NCI-H1105 treated with DMSO at 0.1 percent for 48 hours (cell line): ENCODE measurements at regions not wholly inside any gene's neighbourhood (a gene's known extent, or its start where the extent isn't known, plus 50 kb on each side); places are given as distances from the start of the nearest gene placed in this dataset.
"Not testable (repeated sequence)": the region's sequence is repeated elsewhere in the genome, so short reads cannot be mapped to it uniquely, and the experiment has no call there.

Experiments
- DNase-seq: peaks from one replicate; lab custom pipeline; 2025; lab: John Stamatoyannopoulos, UW

DNA sequence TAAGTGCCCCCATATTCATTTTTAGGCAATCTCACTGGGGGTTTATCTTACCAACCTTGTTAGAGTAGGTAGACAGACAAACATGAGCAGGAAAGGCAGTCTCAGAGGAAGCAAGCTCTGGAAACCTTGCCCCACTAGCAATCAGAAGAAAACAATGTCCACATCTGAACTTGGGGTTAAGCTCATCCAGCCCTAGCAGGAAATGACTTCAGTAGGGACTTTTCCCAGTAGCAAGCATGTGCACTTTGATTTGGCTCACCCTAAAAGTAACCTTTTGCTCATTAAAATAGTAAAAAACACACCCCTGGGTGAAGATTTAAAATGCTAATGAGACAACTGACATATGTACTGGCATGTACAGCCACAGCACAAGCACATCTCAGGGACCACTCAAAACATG lies 175.5 kb downstream of the AKAIN1 start:
- no peak for DNase-seq

DNA sequence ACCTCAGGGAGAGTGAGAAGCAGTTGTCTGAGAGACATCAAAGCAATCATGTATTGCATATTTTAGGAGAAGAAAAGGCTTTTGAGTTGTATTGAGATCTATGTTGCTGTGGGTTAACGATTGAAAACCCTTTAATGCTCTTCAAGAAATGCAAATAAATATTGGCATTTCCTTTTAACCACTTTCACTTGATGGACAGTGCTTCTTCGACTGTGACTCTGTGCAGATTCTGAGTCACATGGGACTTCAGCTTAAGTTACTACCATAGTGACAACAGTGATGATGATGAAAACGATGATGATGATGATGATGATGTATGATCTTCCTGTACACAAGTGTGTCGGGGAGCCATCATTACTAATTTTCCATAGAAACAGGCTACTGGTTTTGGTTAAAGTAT lies 181.8 kb downstream of the AKAIN1 start:
- no peak for DNase-seq

DNA sequence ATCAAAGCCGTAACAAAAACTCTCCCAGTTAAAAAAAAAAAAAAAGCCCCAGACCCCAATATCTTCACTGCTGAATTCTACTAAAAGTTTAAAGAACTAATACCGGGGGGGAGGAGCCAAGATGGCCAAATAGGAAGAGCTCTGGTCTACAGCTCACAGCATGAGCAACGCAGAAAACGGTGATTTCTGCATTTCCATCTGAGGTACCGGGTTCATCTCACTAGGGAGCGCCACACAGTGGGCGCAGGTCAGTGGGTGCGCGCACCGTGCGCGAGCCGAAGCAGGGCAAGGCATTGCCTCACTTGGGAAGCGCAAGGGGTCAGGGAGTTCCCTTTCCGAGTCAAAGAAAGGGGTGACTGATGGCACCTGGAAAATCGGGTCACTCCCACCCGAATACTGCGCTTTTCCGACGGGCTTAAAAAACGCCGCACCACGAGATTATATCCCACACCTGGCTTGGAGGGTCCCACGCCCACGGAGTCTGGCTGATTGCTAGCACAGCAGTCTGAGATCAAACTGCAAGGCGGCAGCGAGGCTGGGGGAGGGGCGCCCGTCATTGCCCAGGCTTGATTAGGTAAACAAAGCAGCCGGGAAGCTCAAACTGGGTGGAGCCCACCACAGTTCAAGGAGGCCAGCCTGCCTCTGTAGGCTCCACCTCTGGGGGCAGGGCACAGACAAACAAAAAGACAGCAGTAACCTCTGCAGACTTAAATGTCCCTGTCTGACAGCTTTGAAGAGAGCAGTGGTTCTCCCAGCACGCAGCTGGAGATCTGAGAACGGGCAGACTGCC lies 192.8 kb downstream of the AKAIN1 start:
- DNase-seq: not testable (repeated sequence)

DNA sequence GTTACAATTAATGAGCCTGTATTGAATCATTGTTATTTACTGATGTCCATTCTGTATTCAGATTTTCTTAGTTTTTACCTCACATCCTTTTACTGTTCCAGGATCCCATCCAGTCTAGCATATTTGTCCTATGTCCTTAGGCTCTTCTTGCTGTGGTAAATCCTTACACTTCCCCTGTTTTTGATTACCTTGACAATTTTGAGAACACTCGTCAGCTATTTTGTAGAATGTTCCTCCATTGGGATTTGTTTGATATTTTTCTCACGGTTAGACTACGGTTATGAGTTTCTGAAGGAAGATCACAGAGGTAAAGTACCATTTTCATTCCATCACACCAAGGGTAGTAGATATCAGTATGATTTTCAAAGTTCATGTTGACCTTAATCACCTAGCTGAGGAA lies 202.3 kb downstream of the AKAIN1 start:
- DNase-seq: no peak

DNA sequence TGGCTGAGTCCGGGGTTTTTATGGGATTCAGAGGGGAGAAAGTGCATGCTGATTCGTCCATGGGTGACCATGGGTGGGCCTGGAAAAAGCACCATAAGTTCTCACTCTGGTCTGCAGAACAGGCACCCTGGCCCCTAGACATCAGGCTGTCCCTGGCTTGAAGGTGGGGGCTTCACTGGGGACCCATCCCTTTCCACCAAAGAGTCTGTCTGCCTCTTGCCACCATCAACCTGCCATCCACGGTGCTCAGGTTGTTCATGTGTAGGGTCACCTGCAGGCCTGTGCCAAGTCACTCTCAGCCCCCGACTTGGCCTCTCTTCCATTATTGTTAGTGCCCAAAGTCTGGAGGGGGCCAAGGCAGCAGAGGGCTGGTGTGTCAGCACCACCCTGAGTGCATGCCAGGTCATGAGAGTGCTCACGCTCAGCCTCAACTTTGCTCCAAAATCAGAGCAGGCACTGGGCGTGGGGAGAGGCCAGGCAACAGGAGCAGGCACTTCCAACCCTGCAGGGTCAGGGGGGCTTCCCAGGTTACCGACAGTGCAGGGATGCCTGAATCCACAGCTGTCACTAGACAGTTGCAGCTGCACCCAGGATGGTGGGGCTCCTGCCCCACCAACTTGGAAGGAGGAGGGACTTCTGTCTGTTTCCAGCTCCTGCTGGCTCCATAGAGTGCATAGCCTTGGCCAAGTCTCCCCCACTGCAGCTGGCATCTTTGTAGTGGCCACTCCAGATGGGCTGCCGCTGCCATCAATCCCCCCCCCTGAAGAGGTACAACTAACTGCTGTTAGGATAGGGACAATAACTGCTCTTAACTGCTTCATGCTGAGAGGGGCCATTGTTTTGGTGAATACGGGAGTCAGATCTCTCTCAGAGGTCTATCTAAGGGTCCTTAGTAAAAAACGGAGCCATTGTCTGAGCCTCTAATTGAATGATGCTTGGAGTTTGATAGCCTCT lies 209.3 kb downstream of the AKAIN1 start:
- peak; percentile 46 for DNase-seq

DNA sequence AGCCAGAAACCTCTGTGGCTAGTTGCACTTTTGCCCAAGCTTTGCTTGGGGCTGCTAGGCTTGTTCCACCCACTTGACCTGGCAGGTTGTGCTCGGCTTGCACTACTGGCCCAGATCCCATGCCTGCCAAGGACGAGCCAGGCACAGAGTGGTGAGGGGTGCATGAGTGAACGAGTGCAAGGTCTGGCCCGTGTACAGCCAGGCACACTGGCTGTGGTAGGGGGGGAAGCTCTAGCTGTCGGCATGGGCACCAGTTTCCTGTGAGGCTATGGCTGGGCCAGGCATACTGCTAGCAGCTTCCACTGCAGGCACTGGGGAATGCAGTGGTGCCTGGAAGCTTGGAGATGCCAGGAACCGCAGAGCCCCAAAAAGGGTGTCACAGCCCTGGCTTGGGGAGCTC lies 210.4 kb downstream of the AKAIN1 start:
- DNase-seq: no peak

DNA sequence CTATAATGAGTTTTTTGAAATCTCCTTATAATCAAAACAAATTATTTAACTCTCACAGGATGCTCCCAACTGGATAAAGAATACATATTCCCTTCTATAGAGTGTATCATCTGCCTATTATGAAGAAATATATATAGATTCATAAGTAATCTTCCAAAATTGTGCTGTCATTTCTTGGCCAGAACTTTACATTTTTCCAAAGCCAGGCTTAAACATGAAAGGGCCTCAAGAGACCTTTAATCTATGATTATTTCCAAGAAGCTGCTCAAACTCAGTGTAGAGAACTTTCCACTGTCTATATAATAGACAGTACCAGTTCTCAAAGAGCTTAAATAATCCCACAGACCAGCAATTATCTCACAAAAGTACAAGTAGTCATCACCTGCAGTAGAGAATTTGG lies 211.0 kb downstream of the AKAIN1 start:
- DNase-seq: no peak

DNA sequence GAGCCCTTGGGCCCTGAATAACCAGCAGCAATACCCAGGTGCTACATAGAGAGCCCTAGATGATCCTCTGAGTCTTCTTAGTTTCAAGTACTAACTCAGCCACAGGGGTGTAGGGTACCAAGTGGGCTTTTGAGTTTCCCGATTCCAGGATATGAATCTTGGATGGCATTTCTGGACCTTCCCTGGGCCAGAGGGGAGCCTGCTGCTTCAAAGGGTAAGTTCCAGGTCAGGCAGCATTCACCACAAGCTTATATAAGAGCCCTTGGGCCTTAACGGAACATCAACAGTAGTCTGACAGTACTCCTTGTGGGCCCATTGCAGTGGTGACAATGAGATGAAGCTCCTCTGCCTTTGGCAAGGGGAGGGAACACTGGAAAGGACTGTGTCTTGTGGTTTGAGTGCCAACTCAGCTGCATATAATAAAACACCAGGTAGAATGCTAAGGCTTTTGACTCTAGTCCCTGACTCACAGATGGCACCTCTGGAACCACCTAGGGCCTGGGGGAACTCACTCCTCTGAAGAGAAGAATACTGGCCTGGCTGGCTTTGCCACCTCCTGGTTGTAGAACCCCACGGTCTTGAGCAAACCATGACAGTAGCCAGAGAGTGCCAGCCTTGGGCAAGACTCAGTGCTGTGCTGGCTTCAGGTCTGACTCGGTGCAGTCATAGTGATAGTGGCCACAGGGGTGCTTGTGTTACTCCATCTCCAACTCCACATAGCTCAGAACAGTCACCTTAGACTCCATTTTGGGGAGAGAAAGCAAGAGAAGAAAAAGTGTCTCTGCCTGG lies 235.7 kb downstream of the AKAIN1 start:
- DNase-seq: no peak

DNA sequence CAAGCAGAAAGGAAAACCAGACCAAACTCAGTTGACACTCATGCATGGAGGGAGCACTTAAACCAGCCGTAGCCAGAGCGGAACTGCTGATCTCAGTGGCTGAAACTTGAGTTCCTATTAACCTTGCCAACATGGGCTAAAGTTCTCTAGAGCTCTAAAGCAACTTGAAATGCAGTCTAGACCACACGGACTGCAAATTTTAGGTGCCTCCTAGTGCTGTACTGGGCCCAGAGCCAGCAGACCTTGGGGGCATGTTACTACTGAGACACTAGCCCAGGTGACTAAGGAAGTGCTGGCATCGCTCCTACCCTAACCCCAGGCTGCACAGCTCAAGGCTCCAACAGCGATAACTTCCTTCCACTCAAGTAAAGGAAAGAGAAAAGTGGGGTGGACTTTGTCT lies 236.5 kb downstream of the AKAIN1 start:
- no peak for DNase-seq

DNA sequence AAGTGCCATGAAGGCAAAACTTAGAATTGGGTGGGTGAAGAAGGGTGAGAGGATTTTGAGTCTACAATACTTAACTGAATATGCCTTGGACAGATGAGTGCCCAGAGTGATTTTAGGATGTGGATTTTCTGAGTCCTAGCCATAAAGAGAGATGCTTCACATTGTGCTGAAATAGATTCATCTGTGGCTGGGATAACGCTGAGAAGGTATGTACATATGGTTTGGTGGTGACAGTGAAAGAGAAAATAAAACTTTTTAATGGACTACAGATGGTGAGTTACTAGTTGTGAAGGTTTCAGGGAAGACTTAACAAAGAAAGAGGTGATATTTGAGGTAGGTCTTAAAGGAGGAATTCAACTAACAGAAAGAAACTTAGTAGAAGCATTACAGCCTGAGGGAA lies 265.8 kb downstream of the AKAIN1 start:
- DNase-seq: no peak

DNA sequence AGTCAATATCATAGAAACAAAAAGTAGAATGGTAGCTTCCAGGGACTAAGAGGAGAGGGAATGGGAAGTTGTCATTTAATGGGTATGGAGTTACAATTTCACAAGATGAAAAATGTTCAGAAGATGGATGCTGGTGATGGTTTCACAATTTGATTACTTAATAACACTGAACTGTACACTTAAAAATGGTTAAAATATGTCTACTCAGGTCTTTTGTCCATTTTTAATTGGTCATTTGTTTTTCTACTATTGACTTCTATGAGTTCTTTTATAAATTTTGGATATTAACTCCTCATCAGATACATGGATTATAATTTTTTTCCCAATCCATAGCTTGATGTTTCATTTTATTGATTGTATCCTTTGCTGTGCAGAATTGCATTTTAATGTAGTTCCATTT lies 275.5 kb downstream of the AKAIN1 start:
- no peak for DNase-seq

DNA sequence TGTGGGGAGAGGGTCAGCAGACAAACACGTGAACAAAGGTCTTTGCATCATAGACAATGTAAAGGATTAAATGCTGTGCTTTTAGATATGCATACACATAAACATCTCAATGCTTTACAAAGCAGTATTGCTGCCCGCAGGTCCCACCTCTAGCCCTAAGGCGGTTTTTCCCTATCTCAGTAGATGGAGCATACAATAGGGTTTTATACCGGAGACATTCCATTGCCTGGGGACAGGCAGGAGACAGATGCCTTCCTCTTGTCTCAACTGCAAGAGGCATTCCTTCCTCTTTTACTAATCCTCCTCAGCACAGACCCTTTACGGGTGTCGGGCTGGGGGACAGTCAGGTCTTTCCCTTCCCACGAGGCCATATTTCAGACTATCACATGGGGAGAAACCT lies 279.5 kb downstream of the AKAIN1 start:
- DNase-seq: not testable (repeated sequence)

DNA sequence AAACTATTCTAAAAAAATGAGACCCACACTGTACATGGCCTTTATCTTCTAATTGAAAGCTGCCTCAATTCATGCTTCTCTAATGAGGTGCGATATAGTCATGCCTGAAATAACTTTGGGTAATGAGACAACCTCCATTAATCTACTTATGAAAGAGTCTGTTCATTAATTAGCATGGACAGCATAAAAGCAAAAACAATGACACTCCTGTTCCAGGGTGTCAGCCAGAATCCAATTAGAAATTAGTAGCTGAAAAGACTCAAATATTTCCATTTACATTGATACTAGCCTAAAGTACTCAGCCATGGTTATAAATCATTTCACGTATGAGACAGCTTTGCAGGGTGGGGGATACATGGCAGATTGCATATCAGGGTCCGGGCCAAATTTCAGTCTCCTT lies 288.7 kb downstream of the AKAIN1 start:
- peak; percentile 1 for DNase-seq

DNA sequence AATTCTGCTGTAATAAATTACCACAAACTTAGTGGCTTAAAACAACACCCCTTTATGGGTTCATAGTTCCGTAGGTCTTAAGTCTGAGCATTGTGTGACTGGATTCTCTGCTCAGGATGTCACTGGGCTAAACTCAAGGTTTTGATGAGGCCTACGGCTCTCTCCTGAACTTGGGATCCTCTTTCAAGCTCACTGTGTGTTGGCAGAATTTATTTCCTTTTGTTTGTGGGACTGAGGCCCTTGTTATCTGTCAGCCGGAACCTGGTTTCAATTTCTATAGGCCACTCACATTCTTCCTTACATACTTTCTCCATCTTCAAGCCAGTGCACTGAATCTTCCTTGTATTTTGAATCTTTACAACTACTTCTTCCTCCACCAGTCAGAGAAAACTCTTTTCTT lies 290.2 kb downstream of the AKAIN1 start:
- no peak for DNase-seq

DNA sequence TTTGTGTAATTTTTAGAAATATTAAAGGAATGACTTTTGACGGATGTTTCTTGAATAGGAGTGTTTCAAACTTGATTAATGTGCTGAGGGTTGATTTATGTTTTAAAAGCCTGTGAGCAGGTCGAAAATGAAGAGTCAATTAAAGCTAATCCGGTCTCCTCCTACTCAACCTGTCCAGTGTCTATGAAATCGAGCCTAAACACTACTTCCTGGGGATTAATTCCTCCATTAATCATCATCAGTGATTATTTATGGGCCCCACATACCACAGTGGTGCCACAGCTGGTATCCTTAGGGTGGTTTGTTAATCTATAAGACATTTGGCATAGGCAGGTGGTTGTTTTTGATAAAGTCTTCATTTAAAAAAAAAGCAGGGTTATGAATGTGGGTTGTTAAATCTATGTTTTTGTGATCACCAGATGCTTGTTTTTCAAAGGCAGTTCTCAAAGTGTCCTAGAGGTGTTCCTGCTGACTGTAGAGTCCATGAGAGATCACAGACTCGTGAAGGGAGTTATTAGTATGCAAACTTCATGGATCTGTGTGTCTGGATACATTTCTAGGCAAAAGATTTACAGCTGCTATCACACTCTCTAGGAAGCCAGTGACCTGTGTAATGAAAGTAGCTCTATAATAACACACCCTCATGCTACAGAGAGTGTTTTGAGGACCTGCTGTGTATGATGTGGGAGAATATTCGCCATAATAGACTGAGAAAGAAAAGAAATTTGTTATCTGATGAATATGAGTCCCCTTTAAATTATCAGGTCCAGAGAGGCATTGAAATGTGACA lies 308.6 kb downstream of the AKAIN1 start:
- no peak for DNase-seq

DNA sequence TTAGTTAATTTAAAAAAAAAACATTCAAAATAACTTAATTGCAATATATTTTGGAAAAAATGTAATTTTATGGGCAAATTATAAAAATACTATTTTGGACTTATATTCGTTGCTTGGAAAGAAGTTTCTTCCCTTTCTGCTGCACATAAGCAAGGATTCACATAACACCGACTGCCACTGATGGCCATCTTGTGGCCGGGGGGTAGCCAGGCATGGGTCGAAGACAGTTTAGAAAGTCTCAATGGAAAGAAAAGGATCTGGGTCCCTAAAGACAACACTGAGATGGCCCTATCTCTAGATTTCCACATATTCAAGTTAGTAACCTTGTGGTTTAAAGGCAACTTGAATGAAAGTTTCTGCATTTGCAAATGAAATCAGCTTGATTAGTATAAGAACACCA lies 318.6 kb downstream of the AKAIN1 start:
- no peak for DNase-seq

DNA sequence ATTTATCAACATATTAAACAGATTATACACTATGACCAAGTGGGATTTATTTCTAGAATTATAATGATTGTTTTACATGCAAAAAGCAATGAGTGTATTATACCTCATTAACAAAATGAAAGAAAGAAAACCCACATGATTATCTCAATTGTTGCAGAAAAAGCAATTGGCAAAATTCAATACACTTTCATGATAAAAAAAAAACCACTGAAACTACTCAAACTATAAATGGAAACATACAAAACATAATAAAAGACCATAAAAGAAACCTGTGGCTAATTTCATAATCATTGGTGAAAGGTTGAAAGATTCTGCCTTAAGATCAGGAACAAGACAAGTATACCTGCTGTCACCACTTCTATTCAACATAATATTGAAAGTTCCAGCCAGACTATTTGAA lies 325.9 kb downstream of the AKAIN1 start:
- DNase-seq: no peak

DNA sequence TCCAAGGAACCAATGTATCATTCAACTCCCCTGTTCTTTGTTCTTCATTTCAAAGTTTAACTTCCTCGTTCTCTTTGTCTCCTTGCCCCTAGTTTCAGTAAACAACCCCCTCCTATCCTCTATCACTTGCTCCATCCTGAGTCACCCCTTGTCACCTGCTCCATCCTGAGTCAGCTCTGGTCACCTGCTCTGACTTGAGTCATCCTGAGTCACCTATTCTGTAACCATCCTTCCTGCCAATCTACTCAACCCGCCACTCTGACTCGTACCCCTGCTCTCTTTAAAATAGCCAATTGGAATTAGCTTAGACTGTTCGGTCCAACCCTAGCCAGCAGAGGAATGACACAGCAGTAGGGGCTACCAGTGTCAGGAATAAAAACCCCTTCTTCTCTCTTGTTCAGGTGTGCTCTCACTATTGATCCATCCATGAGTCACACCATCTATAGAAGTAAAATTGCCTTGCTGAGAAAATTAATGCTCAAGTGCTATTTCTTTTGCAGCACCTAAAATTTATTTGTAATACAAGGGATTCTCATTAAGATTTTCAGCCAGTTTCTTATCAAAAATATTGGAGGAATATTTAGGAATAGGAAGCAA lies 326.8 kb downstream of the AKAIN1 start:
- DNase-seq: no peak

DNA sequence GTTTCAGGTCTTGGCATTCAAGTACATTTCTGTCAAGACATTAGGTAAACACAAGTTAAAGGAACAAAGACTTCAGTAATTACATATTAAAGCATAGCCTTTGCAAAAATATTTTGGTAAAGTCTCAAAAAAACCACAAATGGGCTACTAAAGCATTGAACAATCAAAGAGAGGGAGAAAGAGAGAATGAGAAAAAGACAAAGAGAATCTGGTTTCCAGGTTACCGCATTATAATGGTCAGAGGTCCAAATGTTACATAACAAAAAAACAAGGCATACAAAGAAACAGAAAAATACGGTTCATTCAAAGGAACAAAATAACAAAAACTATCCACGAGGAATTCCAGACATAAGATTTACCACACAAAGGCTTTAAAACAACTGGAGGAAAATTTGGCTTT lies 327.9 kb downstream of the AKAIN1 start:
- DNase-seq: no peak

DNA sequence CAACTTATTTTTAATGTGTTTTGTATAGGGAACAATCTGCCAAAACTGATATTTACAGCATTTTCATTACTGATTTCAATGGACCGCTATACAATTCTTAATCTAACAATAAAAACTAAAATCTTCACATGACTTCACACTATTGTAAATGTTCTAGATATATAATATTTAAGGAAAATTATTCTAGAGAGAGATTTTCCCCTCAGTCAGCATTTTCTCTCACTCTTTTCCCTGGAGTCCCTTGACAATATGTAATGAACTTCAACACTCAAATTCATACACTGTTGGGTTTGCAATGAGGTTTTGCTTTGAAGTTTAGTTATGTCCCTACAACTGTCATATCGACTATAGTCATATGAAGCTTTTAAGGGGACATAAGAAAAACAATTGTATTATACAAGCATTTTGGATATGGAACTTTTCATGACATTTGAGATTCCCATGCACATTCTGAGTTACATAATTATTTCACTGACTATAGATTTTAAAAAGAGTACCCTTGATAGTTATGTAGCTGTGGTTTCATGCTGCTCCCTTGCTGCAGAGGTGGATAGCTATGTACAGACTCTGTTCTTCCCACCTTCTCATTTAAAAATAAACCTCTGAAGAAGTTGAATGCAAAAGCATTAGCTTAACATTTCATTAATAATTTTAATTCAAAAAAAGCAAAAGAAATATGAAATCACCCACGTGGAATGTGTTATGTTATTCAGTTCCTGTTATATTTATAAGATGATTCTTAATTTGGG lies 338.5 kb downstream of the AKAIN1 start:
- no peak for DNase-seq
